Fibroblast of upper back skin (primary cell): ENCODE measurements at regions not wholly inside any gene's neighbourhood (a gene's known extent, or its start where the extent isn't known, plus 50 kb on each side); places are given as distances from the start of the nearest gene placed in this dataset.
A peak's percentile ranks its signal among the peaks of the same experiment; 100 is the strongest.

ENCODE experiments used
- DNase-seq: peaks from one replicate; pipeline ENCODE4 v3.0.0-alpha.2; 2013

DNA sequence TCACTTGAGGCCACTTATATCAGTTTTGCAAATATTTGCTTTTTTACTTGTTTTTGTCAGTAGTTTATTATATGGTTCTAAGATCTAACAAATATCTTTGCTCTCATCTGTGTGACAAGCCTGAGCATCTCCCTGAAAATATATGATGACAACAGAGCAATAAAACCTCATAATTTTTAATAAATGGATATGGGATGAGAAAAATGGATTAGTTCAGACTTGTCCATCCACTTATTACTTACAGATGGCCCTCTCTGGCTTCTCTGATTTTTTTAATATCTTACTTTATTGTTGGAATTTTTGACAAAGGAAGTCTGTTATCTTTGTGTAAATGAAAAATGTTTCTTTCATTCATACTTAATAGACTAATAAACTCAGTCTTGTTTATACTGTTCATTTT, 491.4 kb upstream of the RAG2 start:
- no peak for DNase-seq

- DNase-seq: no peak
Measured at GRCh38 chr11:37088573-37088910, 490.5 kb upstream of the RAG2 start.

- DNase-seq: no peak
Measured at GRCh38 chr11:37087650-37088572, 489.9 kb upstream of the RAG2 start.

DNA sequence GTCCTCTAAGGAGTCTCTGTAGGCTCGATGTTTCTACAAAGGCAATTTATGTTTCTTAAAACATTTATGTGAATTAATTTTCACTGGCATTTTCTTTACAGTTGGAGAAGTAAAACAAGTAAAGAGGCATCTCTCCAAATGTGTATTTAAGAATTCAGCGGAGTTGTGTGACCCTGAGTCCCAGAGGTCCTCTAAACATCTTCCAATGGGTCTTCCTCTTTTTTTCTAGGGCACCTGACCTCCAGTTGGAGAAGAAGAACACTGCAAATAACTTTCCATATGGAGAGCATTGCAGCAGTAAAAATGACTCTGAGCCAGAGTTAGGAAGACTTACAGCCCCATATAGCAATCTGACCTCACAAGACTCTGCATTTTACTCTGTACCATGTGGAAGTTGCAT, 480.5 kb upstream of the RAG2 start:
- no peak for DNase-seq

DNA sequence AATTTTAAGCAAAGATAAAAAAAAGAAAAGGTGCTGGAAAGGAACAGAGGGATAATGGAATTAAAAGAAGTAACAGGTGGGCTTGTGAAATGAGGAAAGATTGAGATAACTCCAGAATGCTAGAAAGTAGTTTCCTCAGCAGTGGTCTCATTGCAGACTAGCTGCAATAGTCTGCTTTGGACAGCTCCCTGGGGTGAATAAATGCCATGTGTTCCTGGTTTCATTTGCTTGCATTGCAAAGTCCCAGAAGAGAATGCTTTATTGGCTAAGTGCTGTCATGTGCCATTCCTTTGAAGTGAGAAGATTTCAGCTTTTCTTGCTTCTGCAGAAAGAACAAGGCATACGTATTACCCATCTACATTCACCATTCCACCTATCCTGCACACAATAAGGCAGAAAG, 478.8 kb upstream of the RAG2 start:
- DNase-seq: peak; percentile 4

- no peak for DNase-seq
Measured at GRCh38 chr11:37072538-37073055, 474.6 kb upstream of the RAG2 start.

DNA sequence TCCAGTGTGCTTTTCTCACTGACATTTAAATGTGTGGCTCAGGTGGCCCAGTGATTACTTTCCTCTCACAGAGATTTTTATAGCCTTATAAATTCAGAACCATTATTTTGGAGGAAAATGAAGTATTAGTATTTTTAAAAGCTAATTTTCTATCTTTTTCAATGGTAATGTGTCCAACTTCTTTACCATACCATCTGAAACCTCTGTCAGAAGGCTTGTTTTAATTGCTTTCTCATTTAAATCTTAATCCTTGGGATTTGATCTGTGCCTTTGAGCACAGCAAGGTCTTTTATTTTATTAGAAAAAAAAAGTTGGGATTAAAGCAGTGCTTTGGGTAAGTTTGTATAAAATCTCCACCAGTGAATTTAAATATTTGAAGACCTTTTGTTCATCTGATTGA, 452.3 kb upstream of the RAG2 start:
- DNase-seq: no peak

- no peak for DNase-seq
Measured at GRCh38 chr11:37040921-37041320, 442.9 kb upstream of the RAG2 start.

GRCh38 chr11:37038911-37039310, 440.9 kb upstream of the RAG2 start:
- DNase-seq: no peak

DNA sequence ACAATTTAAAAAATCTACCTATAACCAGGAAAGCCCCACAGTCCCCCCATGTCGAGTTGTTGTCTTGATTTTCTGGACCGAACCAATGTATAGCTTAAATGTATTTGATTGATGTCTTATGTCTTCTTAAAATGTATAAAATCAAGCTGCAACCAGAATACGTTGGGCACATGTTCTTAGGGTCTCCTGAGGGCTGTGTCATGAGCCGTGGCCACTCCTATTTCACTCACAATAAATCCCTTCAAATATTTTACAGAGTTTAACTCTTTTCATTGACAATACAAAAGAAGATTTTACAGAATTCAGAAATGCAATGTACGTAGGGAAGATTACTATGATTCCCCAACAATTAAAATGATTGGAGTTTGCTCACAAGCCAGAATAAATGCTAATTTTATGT, 428.7 kb upstream of the RAG2 start:
- no peak for DNase-seq

GRCh38 chr11:37026326-37026725, 428.3 kb upstream of the RAG2 start:
- DNase-seq: no peak

GRCh38 chr11:37006563-37006962, 408.5 kb upstream of the RAG2 start:
- no peak for DNase-seq

DNA sequence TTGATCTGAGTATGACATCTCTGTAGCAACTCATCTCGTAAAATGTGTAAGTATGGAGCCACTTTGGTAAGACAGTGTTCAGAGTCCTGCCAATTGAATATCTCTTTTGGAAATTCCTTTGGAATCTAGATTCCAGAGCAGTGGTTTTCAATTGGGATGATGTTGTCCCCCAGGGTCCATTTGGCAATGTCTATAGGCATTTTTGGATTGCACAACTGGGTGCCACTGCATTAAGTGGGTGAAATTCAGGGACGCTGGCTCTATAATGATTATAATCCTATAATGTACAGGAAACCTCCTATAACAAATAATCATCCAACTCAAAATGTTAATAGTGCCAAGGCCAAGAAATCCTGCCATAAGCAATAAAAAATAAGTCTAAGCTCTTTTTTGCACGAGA, 404.8 kb upstream of the RAG2 start:
- no peak for DNase-seq

- no peak for DNase-seq
Measured at GRCh38 chr11:36997656-36998055, 399.6 kb upstream of the RAG2 start.

- no peak for DNase-seq
Measured at GRCh38 chr11:36996795-36997194, 398.8 kb upstream of the RAG2 start.

DNA sequence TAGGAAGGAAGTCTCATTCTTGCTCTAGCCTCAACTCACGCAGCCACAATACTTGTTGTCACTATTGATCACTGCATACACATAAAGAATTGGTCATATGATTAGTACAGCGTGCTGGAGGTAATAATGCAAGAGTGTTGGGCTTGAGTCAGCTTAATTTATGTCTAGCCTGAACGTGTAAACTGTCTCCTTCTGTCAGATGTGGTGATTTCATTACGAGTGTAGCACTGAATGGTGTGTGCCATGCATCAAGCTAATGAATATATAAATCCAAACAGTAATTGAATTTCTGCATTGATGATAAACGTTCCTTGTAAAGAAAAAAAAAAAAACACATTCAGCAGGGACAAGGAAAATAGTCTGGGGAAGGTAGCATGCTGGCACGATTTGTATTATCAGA, 396.2 kb upstream of the RAG2 start:
- DNase-seq: no peak

GRCh38 chr11:36988556-36988955, 390.5 kb upstream of the RAG2 start:
- DNase-seq: no peak

GRCh38 chr11:36985562-36985961, 387.5 kb upstream of the RAG2 start:
- DNase-seq: no peak

- no peak for DNase-seq
Measured at GRCh38 chr11:36976741-36977140, 378.7 kb upstream of the RAG2 start.

DNA sequence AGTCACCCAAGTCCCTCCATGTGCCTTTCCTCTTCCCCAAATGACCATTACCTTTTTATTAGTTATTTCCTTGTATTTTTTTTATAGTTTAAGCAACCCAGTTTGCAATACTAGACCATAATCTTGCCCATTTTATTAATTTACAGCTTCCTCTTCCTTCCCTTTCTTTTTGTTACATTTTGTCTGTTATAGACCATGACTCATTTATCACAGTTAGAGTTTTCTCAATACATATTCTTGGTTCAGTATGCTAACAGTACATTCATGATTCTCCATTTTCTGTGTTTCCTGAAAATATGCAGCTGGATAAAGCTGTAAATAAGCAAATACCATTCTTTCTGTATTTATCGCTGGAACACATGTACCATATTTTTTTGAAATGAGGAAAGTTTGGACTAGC, 376.7 kb upstream of the RAG2 start:
- DNase-seq: no peak

DNA sequence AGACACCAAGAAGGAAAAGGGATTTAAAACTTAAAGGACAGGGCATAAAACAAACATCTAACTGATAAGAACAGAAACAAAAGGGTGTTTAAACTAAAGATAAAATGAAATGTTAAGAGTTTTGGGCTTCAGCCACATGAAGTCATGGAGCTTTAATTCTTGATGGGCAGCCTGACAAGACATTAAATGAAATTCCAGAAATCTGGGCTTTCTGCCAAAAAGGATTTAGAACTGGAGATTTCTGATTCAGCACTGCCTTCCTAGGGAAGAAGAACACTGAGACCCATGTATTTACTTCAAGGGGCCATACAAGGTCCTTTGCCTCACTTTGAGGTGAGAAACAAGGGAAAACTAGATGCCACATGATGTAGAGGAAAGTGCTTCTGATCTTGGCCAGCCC, 355.9 kb upstream of the RAG2 start:
- peak; percentile 62 for DNase-seq

- DNase-seq: no peak
Measured at GRCh38 chr11:36948460-36949127, 350.6 kb upstream of the RAG2 start.

DNA sequence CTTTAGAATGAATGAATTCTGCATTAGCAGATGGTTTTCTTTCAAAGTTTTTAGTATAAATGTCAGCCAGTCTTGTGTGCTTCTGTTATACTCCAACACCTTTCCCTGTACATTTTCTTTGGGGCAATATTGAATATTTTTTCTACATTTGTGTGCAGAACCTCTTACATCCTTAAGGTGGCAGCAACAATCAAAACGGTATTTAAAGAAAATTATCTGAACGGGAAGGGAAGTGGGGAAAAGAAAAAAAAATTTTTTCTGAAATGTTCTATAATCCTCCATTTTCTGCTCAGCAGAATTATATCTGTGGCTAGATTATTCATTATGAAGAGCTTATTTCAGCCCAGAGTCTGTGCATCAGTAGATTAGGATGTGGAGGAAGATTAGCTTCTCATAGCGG, 347.3 kb upstream of the RAG2 start:
- peak; percentile 3 for DNase-seq

- no peak for DNase-seq
Measured at GRCh38 chr11:36933481-36933880, 335.4 kb upstream of the RAG2 start.
